H9 (cell line): ENCODE measurements at regions not wholly inside any gene's neighbourhood (a gene's known extent, or its start where the extent isn't known, plus 50 kb on each side); places are given as distances from the start of the nearest gene placed in this dataset.

ENCODE experiments used
- DNase-seq: peaks from one replicate; pipeline ENCODE4 v3.0.0-alpha.2; 2017
- H2AFZ ChIP-seq: one replicate; pipeline ENCODE4 v1.6.1; 2013; ENCODE audit warnings: mild to moderate bottlenecking, low read length, control low read depth, moderate library complexity
- H2AK5ac ChIP-seq: 2 replicates; pipeline ENCODE4 v1.6.1; 2013; ENCODE audit warnings: low read length, control low read depth, mixed read lengths; ENCODE audit not compliant: insufficient read length
- H2BK120ac ChIP-seq: one replicate; pipeline ENCODE4 v1.6.1; 2013; ENCODE audit warnings: low read depth, mild to moderate bottlenecking, low read length, control low read depth, inconsistent platforms; ENCODE audit not compliant: poor library complexity, severe bottlenecking
- H2BK12ac ChIP-seq: 2 replicates; pipeline ENCODE4 v1.6.1; 2013; ENCODE audit warnings: low read length, control low read depth, mixed read lengths, low read depth; ENCODE audit not compliant: insufficient read length
- H2BK15ac ChIP-seq: 2 replicates; pipeline ENCODE4 v1.6.1; 2013; ENCODE audit warnings: low read depth, low read length, control low read depth
- H2BK20ac ChIP-seq: one replicate; pipeline ENCODE4 v1.6.1; 2013; ENCODE audit warnings: low read depth, mild to moderate bottlenecking, low read length, control low read depth, inconsistent platforms; ENCODE audit not compliant: poor library complexity, severe bottlenecking
- H2BK5ac ChIP-seq: 2 replicates; pipeline ENCODE4 v1.6.1; 2013; ENCODE audit warnings: low read length, control low read depth, mixed read lengths; ENCODE audit not compliant: insufficient read length
- H3K14ac ChIP-seq: 2 replicates; pipeline ENCODE4 v1.6.1; 2013; ENCODE audit warnings: low read length, control low read depth; ENCODE audit not compliant: insufficient read depth
- H3K18ac ChIP-seq: 2 replicates; pipeline ENCODE4 v1.6.1; 2013; ENCODE audit warnings: low read depth, mild to moderate bottlenecking, mixed read lengths, low read length, control low read depth; ENCODE audit not compliant: insufficient read length
- H3K23ac ChIP-seq: 2 replicates; pipeline ENCODE4 v1.6.1; 2013; ENCODE audit warnings: low read length, control low read depth, mixed read lengths, low read depth; ENCODE audit not compliant: insufficient read length
- H3K23me2 ChIP-seq: 2 replicates; pipeline ENCODE4 v1.6.1; 2013; ENCODE audit warnings: low read depth, mild to moderate bottlenecking, mixed read lengths, low read length, control low read depth; ENCODE audit not compliant: insufficient read length, poor library complexity, severe bottlenecking
- H3K27ac ChIP-seq: 2 replicates; pipeline ENCODE4 v1.5.1; 2013; ENCODE audit warnings: low read length, control low read depth, mixed read lengths, low read depth; ENCODE audit not compliant: insufficient read length
- H3K27me3 ChIP-seq: 2 replicates; pipeline ENCODE4 v1.6.1; 2013; ENCODE audit warnings: low read length, control low read depth, inconsistent platforms; ENCODE audit not compliant: insufficient read depth
- H3K4ac ChIP-seq: 2 replicates; pipeline ENCODE4 v1.6.1; 2013; ENCODE audit warnings: low read depth, mild to moderate bottlenecking, control low read depth, inconsistent platforms, low read length, moderate library complexity
- H3K4me1 ChIP-seq: 2 replicates; pipeline ENCODE4 v1.6.1; 2013; ENCODE audit warnings: low read length, control low read depth, inconsistent platforms; ENCODE audit not compliant: insufficient read depth
- H3K4me2 ChIP-seq: 2 replicates; pipeline ENCODE4 v1.6.1; 2013; ENCODE audit warnings: low read length, control low read depth, mixed read lengths; ENCODE audit not compliant: insufficient read length, insufficient read depth
- H3K56ac ChIP-seq: 2 replicates; pipeline ENCODE4 v1.6.1; 2013; ENCODE audit warnings: low read depth, mild to moderate bottlenecking, mixed read lengths, low read length, control low read depth; ENCODE audit not compliant: insufficient read length
- H3K79me1 ChIP-seq: 2 replicates; pipeline ENCODE4 v1.6.1; 2013; ENCODE audit warnings: low read depth, mild to moderate bottlenecking, moderate library complexity, low read length, control low read depth, inconsistent platforms; ENCODE audit not compliant: insufficient read depth, poor library complexity, severe bottlenecking
- H3K79me2 ChIP-seq: 2 replicates; pipeline ENCODE4 v1.6.1; 2013; ENCODE audit warnings: low read length, control low read depth, inconsistent platforms; ENCODE audit not compliant: insufficient read depth
- H3K9ac ChIP-seq: 2 replicates; pipeline ENCODE4 v1.6.1; 2013; ENCODE audit warnings: low read length, control low read depth, mixed read lengths; ENCODE audit not compliant: insufficient read length; ENCODE audit errors: extremely low read depth
- H3K9me3 ChIP-seq: one replicate; pipeline ENCODE4 v1.6.1; 2013; ENCODE audit warnings: low read depth, low read length, inconsistent platforms; ENCODE audit not compliant: control insufficient read depth
- H3T11ph ChIP-seq: one replicate; pipeline ENCODE4 v1.6.1; 2013; ENCODE audit warnings: mild to moderate bottlenecking, low read length, control low read depth, inconsistent platforms
- H4K20me1 ChIP-seq: one replicate; pipeline ENCODE4 v1.6.1; 2013; ENCODE audit not compliant: control insufficient read depth, insufficient read length, insufficient read depth
- H4K5ac ChIP-seq: 2 replicates; pipeline ENCODE4 v1.6.1; 2013; ENCODE audit warnings: low read depth, mild to moderate bottlenecking, mixed read lengths, low read length, control low read depth; ENCODE audit not compliant: insufficient read length
- H4K8ac ChIP-seq: replicated peaks from 2 replicates; pipeline ENCODE4 v1.6.1; 2013; ENCODE audit warnings: low read length, control low read depth, mixed read lengths, low read depth; ENCODE audit not compliant: insufficient read length
- H4K91ac ChIP-seq: 2 replicates; pipeline ENCODE4 v1.6.1; 2013; ENCODE audit warnings: low read depth, mild to moderate bottlenecking, moderate library complexity, mixed read lengths, low read length, control low read depth; ENCODE audit not compliant: insufficient read length
- H3K27ac Mint-ChIP-seq, 3 experiments: 2 replicates in 2 of 3; 3 replicates in 1 of 3; pipeline ENCODE4 v1.8.0; 2020 to 2021; ENCODE audit warnings: mixed read lengths in 3 of 3, mild to moderate bottlenecking in 1 of 3, moderate library complexity in 1 of 3
- H3K27me3 Mint-ChIP-seq: 2 replicates; pipeline ENCODE4 v1.8.0; 2021; ENCODE audit warnings: low read depth, mild to moderate bottlenecking, moderate library complexity, mixed read lengths
- H3K36me3 Mint-ChIP-seq, 3 experiments: 2 replicates in 2 of 3; 3 replicates in 1 of 3; pipeline ENCODE4 v1.8.0; 2020 to 2021; ENCODE audit warnings: low read depth in 3 of 3, mixed read lengths in 3 of 3; ENCODE audit not compliant: insufficient read depth in 1 of 3
- H3K4me1 Mint-ChIP-seq, 2 experiments: 2 replicates each; pipeline ENCODE4 v1.8.0; 2020; ENCODE audit warnings: mixed read lengths in 2 of 2
- H3K4me3 Mint-ChIP-seq, 2 experiments: 2 replicates in 1 of 2; 3 replicates in 1 of 2; pipeline ENCODE4 v1.8.0; 2020 to 2021; ENCODE audit warnings: mild to moderate bottlenecking in 2 of 2, mixed read lengths in 2 of 2, moderate library complexity in 1 of 2
- H3K9me3 Mint-ChIP-seq, 2 experiments: 2 replicates in 1 of 2; 3 replicates in 1 of 2; pipeline ENCODE4 v1.8.0; 2020; ENCODE audit warnings: mild to moderate bottlenecking in 2 of 2, mixed read lengths in 2 of 2, moderate library complexity in 1 of 2
- WGBS: extraction: QIAGEN DNeasy Blood & Tissue Kit; methylation state at CpG from one replicate; pipeline ENCODE4 v1.1.7; 2013; ENCODE audit warnings: missing lambda C conversion rate, low lambda C conversion rate, mixed read lengths; ENCODE audit not compliant: insufficient read length; ENCODE audit errors: extremely low coverage; 5-methylcytosine and 5-hydroxymethylcytosine counted together
- TF ChIP-seq, protein P1 (sequence below): fragments of 200-600 bp; sonication (generic); conservative IDR thresholded peaks from 3 replicates; pipeline ENCODE4 v1.8.0; 2021; ENCODE audit warnings: antibody characterized with exemption, mild to moderate bottlenecking

DNA sequence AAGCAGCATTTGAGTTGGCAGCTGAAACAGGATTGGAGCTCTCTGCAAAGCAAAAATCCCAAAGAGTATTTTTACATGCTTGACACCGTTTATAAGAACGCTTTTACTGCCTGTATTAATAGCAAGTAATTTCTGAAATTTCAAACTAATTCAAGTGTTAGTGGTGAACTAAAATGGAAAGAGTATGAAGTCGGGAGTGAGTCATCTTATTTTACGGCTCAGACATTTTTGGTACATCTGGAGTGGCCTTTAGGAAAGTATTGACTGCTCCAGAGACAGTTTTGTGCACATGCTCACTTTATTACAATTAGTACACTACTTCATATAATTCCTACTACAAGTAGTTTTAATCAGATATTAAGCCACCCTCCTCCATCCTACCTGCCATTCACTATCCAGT, 167.4 kb downstream of the SLITRK6 start:
- H4K20me1 ChIP-seq = no peaks in the 10 kb centered on the region
- no peak overlapping the region for H2BK15ac ChIP-seq
- Mint-ChIP-seq H3K4me3 (no peak overlapping the region), H3K9me3 (no peaks in the 10 kb centered on the region), H3K27me3 (no peaks in the 10 kb centered on the region), H3K4me1 (peaks cover 8 to 11% of the 10 kb centered on the region in 2 experiments), H3K36me3 (no peaks in the 10 kb centered on the region), H3K27ac (no peak overlapping the region)
- no peak overlapping the region for H4K5ac ChIP-seq
- H3K18ac ChIP-seq = no peak overlapping the region
- H3K56ac ChIP-seq = no peak overlapping the region
- no peaks in the 10 kb centered on the region for H3K79me1 ChIP-seq
- H3K23ac ChIP-seq = no peak overlapping the region
- no peak for DNase-seq
- no peak overlapping the region for H3K14ac ChIP-seq
- H2BK12ac ChIP-seq = no peak overlapping the region
- H4K8ac ChIP-seq = no peak overlapping the region
- no peaks in the 10 kb centered on the region for H3K23me2 ChIP-seq
- no peaks in the 10 kb centered on the region for H3K4me1 ChIP-seq
- no peak overlapping the region for H3K4ac ChIP-seq
- H3K27ac ChIP-seq = no peak overlapping the region
- H4K91ac ChIP-seq = no peak overlapping the region
- no peak overlapping the region for H2AK5ac ChIP-seq
- H3K9ac ChIP-seq = no peak overlapping the region
- H3K27me3 ChIP-seq = no peaks in the 10 kb centered on the region
- H3K4me2 ChIP-seq = no peak overlapping the region
- no peaks in the 10 kb centered on the region for H3K79me2 ChIP-seq
- no CpG with 5 or more reads among the region's 4 CpGs for WGBS
- H2BK20ac ChIP-seq = no peak overlapping the region
- H2AFZ ChIP-seq = no peak overlapping the region
- no peak overlapping the region for H2BK120ac ChIP-seq
- H3T11ph ChIP-seq = no peak overlapping the region
- H3K9me3 ChIP-seq = no peaks in the 10 kb centered on the region
- no peak overlapping the region for H2BK5ac ChIP-seq
- TF ChIP-seq, protein P1, sequence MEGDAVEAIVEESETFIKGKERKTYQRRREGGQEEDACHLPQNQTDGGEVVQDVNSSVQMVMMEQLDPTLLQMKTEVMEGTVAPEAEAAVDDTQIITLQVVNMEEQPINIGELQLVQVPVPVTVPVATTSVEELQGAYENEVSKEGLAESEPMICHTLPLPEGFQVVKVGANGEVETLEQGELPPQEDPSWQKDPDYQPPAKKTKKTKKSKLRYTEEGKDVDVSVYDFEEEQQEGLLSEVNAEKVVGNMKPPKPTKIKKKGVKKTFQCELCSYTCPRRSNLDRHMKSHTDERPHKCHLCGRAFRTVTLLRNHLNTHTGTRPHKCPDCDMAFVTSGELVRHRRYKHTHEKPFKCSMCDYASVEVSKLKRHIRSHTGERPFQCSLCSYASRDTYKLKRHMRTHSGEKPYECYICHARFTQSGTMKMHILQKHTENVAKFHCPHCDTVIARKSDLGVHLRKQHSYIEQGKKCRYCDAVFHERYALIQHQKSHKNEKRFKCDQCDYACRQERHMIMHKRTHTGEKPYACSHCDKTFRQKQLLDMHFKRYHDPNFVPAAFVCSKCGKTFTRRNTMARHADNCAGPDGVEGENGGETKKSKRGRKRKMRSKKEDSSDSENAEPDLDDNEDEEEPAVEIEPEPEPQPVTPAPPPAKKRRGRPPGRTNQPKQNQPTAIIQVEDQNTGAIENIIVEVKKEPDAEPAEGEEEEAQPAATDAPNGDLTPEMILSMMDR = no peak
